Right lobe of liver (tissue), 6 donors: ENCODE measurements at regions not wholly inside any gene's neighbourhood (a gene's known extent, or its start where the extent isn't known, plus 50 kb on each side); places are given as distances from the start of the nearest gene placed in this dataset.

Experiments used
- ATAC-seq, 4 donors: fragments of 200-7000 bp; cut with Tn5 transposase; one replicate each; pipeline ENCODE4 v1.9.1; 2020; ENCODE audit warnings: mild to moderate bottlenecking in 4 of 4, moderate library complexity in 4 of 4
- DNase-seq, 3 donors: peaks; one replicate each; pipeline ENCODE4 v3.0.0-alpha.2; 2020
- H3K27ac ChIP-seq, 3 donors: fragments of 200-600 bp; one replicate each; pipeline ENCODE4 v1.8.0; 2022
- H3K27me3 ChIP-seq, 2 donors: fragments of 200-600 bp; one replicate each; pipeline ENCODE4 v1.8.0; 2022
- H3K36me3 ChIP-seq, 4 donors: fragments of 200-600 bp; sonication (generic) in 1 of 4; one replicate each; pipeline versions ENCODE4 v1.5.1 to v1.8.0; 2017 to 2022; ENCODE audit warnings: control low read depth in 1 of 4
- H3K4me1 ChIP-seq, 4 donors: fragments of 200-600 bp; sonication (generic) in 1 of 4; one replicate each; pipeline versions ENCODE4 v1.5.1 to v1.8.0; 2017 to 2022; ENCODE audit warnings: control low read depth in 1 of 4
- H3K4me3 ChIP-seq, 3 donors: fragments of 200-600 bp; one replicate each; pipeline ENCODE4 v1.8.0; 2022
- H3K9me3 ChIP-seq, 4 donors: fragments of 200-600 bp; sonication (generic) in 1 of 4; one replicate each; pipeline versions ENCODE4 v1.5.1 to v1.8.0; 2017 to 2022; ENCODE audit warnings: control low read depth in 1 of 4
- CTCF ChIP-seq, 4 donors: fragments of 200-600 bp in 3 of 4; fragments of 450-650 bp in 1 of 4; IDR thresholded peaks; one replicate each; pipeline versions ENCODE4 v1.5.1 to v1.8.0; 2016 to 2022; ENCODE audit warnings: antibody characterized with exemption in 4 of 4, mild to moderate bottlenecking in 2 of 4
- POLR2A ChIP-seq: fragments of 450-650 bp; IDR thresholded peaks from one replicate; pipeline ENCODE4 v1.6.1; 2017; ENCODE audit warnings: antibody characterized with exemption, mild to moderate bottlenecking
- WGBS: methylation state at CpG from one replicate; pipeline ENCODE4 v1.1.6; 2018; ENCODE audit warnings: low coverage, low lambda C conversion rate; ENCODE audit not compliant: insufficient coverage; ENCODE audit errors: missing lambda C conversion rate; 5-methylcytosine and 5-hydroxymethylcytosine counted together
- intact Hi-C, 2 donors: fragments of 100-400 bp; cut with DNase I; formaldehyde crosslinking; loops; one replicate each; pipeline versions ENCODE4 v1.11.2 to v1.14.1; 2022
- donor health status: DM: no; HTN: yes; CAD: no.
- donor health status: DM: no; HTN: no; CAD: no.
- donor health status: DM: no; HTN: no; CAD: no.
- donor health status: DM: no; HTN: yes; CAD: no.
- donor health status: DM: no; HTN: yes; CAD: no.

- ATAC-seq, result no peak
- H3K4me3 ChIP-seq, result no peak overlapping the region
- no peaks in the 10 kb centered on the region for H3K27me3 ChIP-seq
- no peak for TF ChIP-seq CTCF (IDR thresholded peaks at IDR 0.05)
- TF ChIP-seq POLR2A, result no peak
- H3K27ac ChIP-seq, result no peak overlapping the region
- 64% methylated on average over 5 of the region's 5 CpGs for WGBS
- no peaks in the 10 kb centered on the region for H3K4me1 ChIP-seq
- no peak for DNase-seq
- H3K9me3 ChIP-seq, result no peaks in the 10 kb centered on the region
- intact Hi-C loops, result no loop called here
- no peaks in the 10 kb centered on the region for H3K36me3 ChIP-seq
Measured at GRCh38 chr3:73863546-73864079, 238.9 kb upstream of the PDZRN3 start.

- Histone ChIP-seq H3K4me3 (no peak overlapping the region), H3K9me3 (no peaks in the 10 kb centered on the region), H3K4me1 (no peaks in the 10 kb centered on the region), H3K27me3 (no peaks in the 10 kb centered on the region), H3K27ac (no peak overlapping the region), H3K36me3 (no peaks in the 10 kb centered on the region)
- TF ChIP-seq POLR2A, result no peak
- no peak for TF ChIP-seq CTCF (IDR thresholded peaks at IDR 0.05)
- WGBS, result 56% methylated on average over 1 of the region's 1 CpG
- DNase-seq (no peak), ATAC-seq (no peak)
- intact Hi-C loops, result no loop called here
Measured at GRCh38 chr3:73855813-73856212, 231.1 kb upstream of the PDZRN3 start.

- no peaks in the 10 kb centered on the region for H3K9me3 ChIP-seq
- ATAC-seq (peak; percentile 49 to 60 (median 54)), DNase-seq (no peak)
- no peak overlapping the region for H3K4me3 ChIP-seq
- 10% methylated on average over 4 of the region's 4 CpGs for WGBS
- intact Hi-C loops, result loop anchor here in 1 of 2 donors (10.0 kb wide), 1 partner anchor 334 kb away; no protein-coding TSS in a partner anchor
- no peak for TF ChIP-seq POLR2A
- TF ChIP-seq CTCF (IDR thresholded peaks at IDR 0.05), result peak; percentile 44 to 71 (median 68)
- H3K27ac ChIP-seq, result no peak overlapping the region
- no peaks in the 10 kb centered on the region for H3K36me3 ChIP-seq
- H3K27me3 ChIP-seq, result no peaks in the 10 kb centered on the region
- no peaks in the 10 kb centered on the region for H3K4me1 ChIP-seq
Measured at GRCh38 chr3:73848173-73848906, 223.6 kb upstream of the PDZRN3 start.

GRCh38 chr3:73846951-73847350 is 222.2 kb upstream of the PDZRN3 start:
- no peak for ATAC-seq
- no peaks in the 10 kb centered on the region for H3K27me3 ChIP-seq
- H3K36me3 ChIP-seq, result no peaks in the 10 kb centered on the region
- TF ChIP-seq POLR2A (no peak), CTCF (IDR thresholded peaks at IDR 0.05) (no peak)
- intact Hi-C loops, result loop anchor here in 1 of 2 donors (10.0 kb wide), 1 partner anchor 332 kb away; no protein-coding TSS in a partner anchor
- H3K4me1 ChIP-seq, result no peaks in the 10 kb centered on the region
- no peaks in the 10 kb centered on the region for H3K9me3 ChIP-seq
- H3K27ac ChIP-seq, result no peak overlapping the region
- 64% methylated on average over 3 of the region's 3 CpGs for WGBS
- H3K4me3 ChIP-seq, result no peak overlapping the region
- no peak for DNase-seq
